Mucosa of gallbladder (tissue), 1 donor: ENCODE measurements at regions not wholly inside any gene's neighbourhood (a gene's known extent, or its start where the extent isn't known, plus 50 kb on each side); places are given as distances from the start of the nearest gene placed in this dataset.

Experiments used
- DNase-seq: peaks from one replicate; pipeline ENCODE4 v3.0.0-alpha.2; 2020; ENCODE audit warnings: low spot score
- donor health status: DM: no; HTN: no; CAD: no.

- no peak for DNase-seq
These were observed 93.7 kb upstream of the WSCD2 start for GRCh38 chr12:108035372-108035771.

GRCh38 chr12:108037960-108038359 lies 91.1 kb upstream of the WSCD2 start:
- no peak for DNase-seq

GRCh38 chr12:108039794-108040193 lies 89.3 kb upstream of the WSCD2 start:
- no peak for DNase-seq

- no peak for DNase-seq
These were observed 88.1 kb upstream of the WSCD2 start for GRCh38 chr12:108040947-108041346.

- DNase-seq = no peak
These were observed 85.8 kb upstream of the WSCD2 start for GRCh38 chr12:108043286-108043685.

- no peak for DNase-seq
These were observed 85.1 kb upstream of the WSCD2 start for GRCh38 chr12:108043750-108044533.

GRCh38 chr12:108046135-108046534 lies 83.0 kb upstream of the WSCD2 start:
- no peak for DNase-seq

GRCh38 chr12:108046650-108047049 lies 82.4 kb upstream of the WSCD2 start:
- no peak for DNase-seq

GRCh38 chr12:108047071-108047550 lies 82.0 kb upstream of the WSCD2 start:
- no peak for DNase-seq

- DNase-seq = no peak
These were observed 80.4 kb upstream of the WSCD2 start for GRCh38 chr12:108048686-108049085.

- DNase-seq = no peak
These were observed 78.4 kb upstream of the WSCD2 start for GRCh38 chr12:108050696-108051095.

GRCh38 chr12:108052260-108052659 lies 76.8 kb upstream of the WSCD2 start:
- DNase-seq = no peak

GRCh38 chr12:108053512-108053911 lies 75.6 kb upstream of the WSCD2 start:
- no peak for DNase-seq

GRCh38 chr12:108054496-108054895 lies 74.6 kb upstream of the WSCD2 start:
- no peak for DNase-seq

GRCh38 chr12:108055141-108055540 lies 73.9 kb upstream of the WSCD2 start:
- no peak for DNase-seq

- no peak for DNase-seq
These were observed 69.0 kb upstream of the WSCD2 start for GRCh38 chr12:108060067-108060466.

GRCh38 chr12:108060903-108061302 lies 68.2 kb upstream of the WSCD2 start:
- DNase-seq = no peak

- no peak for DNase-seq
These were observed 65.9 kb upstream of the WSCD2 start for GRCh38 chr12:108063192-108063591.

- DNase-seq = no peak
These were observed 64.0 kb upstream of the WSCD2 start for GRCh38 chr12:108065069-108065468.

GRCh38 chr12:108066583-108067577 lies 62.2 kb upstream of the WSCD2 start:
- DNase-seq = no peak

GRCh38 chr12:108069651-108070165 lies 59.4 kb upstream of the WSCD2 start:
- DNase-seq = no peak

- no peak for DNase-seq
These were observed 53.5 kb upstream of the WSCD2 start for GRCh38 chr12:108075561-108075960.
